Muscle of leg (tissue), 3 donors: ENCODE measurements at regions not wholly inside any gene's neighbourhood (a gene's known extent, or its start where the extent isn't known, plus 50 kb on each side); places are given as distances from the start of the nearest gene placed in this dataset.
A peak's percentile ranks its signal among the peaks of the same experiment; 100 is the strongest.

Source experiments
- DNase-seq: peaks from one replicate; pipeline ENCODE4 v3.0.0; 2013
- H3K27ac ChIP-seq: one replicate; pipeline ENCODE4 v1.5.1; 2013; ENCODE audit warnings: mild to moderate bottlenecking, low read length, control low read depth
- H3K27me3 ChIP-seq: one replicate; pipeline ENCODE4 v1.6.1; 2013; ENCODE audit warnings: low read length; ENCODE audit not compliant: control insufficient read depth, insufficient read depth
- H3K36me3 ChIP-seq: one replicate; pipeline ENCODE4 v1.6.1; 2013; ENCODE audit warnings: low read length; ENCODE audit not compliant: control insufficient read depth, insufficient read depth
- H3K4me1 ChIP-seq: one replicate; pipeline ENCODE4 v1.6.1; 2013; ENCODE audit warnings: low read length; ENCODE audit not compliant: control insufficient read depth, insufficient read depth
- H3K4me3 ChIP-seq: one replicate; pipeline ENCODE4 v1.5.1; 2013; ENCODE audit warnings: low read length, control low read depth
- H3K9me3 ChIP-seq: replicated peaks from 2 replicates; pipeline ENCODE4 v1.6.1; 2013; ENCODE audit warnings: low read depth, low read length; ENCODE audit not compliant: control insufficient read depth
- WGBS: methylation state at CpG from one replicate; pipeline ENCODE4 v1.1.5; 2013; ENCODE audit warnings: missing lambda C conversion rate; ENCODE audit not compliant: insufficient coverage; 5-methylcytosine and 5-hydroxymethylcytosine counted together

- Histone ChIP-seq H3K36me3 (no peaks in the 10 kb centered on the region), H3K9me3 (no peaks in the 10 kb centered on the region), H3K27ac (no peak overlapping the region), H3K4me1 (no peaks in the 10 kb centered on the region), H3K27me3 (no peaks in the 10 kb centered on the region), H3K4me3 (no peak overlapping the region)
- no CpG with 5 or more reads among the region's 2 CpGs for WGBS
- no peak for DNase-seq
Measured at GRCh38 chr16:75971334-75971733, 245.0 kb upstream of the CPHXL start.

DNA sequence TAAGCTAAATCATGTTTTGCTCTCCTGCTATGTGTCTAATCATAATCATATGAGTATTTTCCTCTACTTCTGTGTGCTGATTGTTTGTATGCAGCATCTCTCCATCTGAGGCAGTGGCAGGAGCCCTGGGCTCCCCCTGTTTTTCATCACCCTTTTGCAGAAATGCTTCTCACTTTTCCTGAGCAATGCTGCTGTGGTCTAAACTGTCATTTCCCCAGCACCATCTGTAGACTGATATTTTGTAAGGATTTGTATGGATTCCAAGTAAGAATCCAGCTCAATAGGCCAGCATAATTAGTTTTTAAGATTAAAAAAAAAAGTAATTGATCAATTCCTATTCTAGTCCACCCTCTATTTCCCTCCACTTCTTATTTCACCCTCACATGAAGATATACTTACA is 257.0 kb upstream of the CPHXL start:
- no peak overlapping the region for H3K27ac ChIP-seq
- DNase-seq, result no peak
- H3K9me3 ChIP-seq, result no peaks in the 10 kb centered on the region
- H3K4me3 ChIP-seq, result no peak overlapping the region
- H3K4me1 ChIP-seq, result no peaks in the 10 kb centered on the region
- H3K27me3 ChIP-seq, result no peaks in the 10 kb centered on the region
- H3K36me3 ChIP-seq, result no peaks in the 10 kb centered on the region

DNA sequence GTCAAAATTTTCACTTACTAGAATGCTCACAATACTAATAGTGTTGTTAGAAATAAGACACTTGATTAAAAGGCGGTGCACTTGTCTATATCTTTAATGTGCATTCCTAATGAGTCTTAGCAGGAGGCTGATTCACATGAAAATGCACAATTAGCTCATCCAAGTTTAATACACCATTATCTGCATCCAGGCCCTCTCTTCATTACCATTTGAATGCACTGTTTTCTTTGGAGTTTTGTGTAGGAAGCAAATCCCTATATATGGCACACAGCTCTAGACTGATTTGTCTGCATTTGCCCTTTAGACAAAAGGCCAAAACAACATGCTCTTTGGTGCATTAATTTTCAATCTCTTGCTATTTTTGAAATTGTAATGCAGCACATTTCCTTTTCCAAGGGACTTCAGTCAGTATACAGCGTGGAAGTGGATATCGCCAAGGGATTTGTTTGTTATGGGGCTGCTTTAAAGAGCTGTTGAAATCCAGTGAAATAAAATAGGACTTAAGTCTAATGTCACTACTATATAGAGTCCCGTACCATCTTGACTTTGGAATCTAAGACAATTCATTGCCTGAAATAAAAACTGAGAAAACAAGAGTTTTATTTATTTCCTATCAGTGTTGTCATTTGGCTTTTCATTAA is 257.6 kb upstream of the CPHXL start:
- Histone ChIP-seq H3K27me3 (no peaks in the 10 kb centered on the region), H3K4me1 (no peaks in the 10 kb centered on the region), H3K4me3 (no peak overlapping the region), H3K27ac (no peak overlapping the region), H3K36me3 (no peaks in the 10 kb centered on the region), H3K9me3 (no peaks in the 10 kb centered on the region)
- WGBS, result no CpG with 5 or more reads among the region's 4 CpGs
- DNase-seq, result peak; percentile 3

DNA sequence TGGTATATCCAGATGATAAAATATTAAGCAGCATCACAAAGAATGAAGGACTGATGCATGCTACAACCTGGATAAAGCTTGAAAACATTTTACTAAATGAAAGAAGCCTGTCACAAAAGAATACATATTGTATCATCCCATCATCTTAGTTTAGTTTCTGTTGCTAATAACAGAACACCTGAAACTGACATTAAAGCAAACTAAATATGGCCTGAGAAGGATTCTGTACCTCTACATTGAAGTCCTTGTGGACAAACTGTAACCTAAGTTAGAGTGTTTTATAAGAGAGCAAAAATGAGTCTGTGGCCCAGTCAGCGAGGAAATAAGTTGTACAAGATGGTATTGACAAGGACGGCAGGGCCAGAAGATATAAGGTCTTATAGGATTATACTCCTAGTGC is 261.0 kb upstream of the CPHXL start:
- Histone ChIP-seq H3K36me3 (no peaks in the 10 kb centered on the region), H3K27me3 (no peaks in the 10 kb centered on the region), H3K9me3 (no peaks in the 10 kb centered on the region), H3K4me1 (no peaks in the 10 kb centered on the region), H3K4me3 (no peak overlapping the region), H3K27ac (no peak overlapping the region)
- no peak for DNase-seq
- WGBS, result 92% methylated on average over 2 of the region's 2 CpGs

DNA sequence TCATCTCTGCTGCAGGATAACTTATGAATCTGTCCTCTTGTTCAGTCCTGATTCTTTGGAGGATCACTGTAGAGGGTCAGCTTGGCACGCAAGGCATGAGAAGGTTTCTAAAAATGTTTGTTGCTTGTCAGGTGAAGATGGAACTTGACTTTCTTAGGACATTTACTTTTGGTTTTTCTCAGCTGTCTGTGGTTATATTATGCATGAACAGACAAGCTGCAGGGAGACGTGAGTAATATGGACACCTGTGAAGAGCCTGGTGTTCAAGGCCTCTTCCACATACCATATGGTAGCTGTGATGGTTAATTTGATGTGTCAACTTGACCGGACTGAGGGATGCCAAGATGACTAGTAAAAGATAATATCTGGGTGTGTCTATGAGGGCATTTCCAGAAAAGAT is 270.2 kb upstream of the CPHXL start:
- 89% methylated on average over 1 of the region's 3 CpGs for WGBS
- H3K9me3 ChIP-seq, result no peaks in the 10 kb centered on the region

DNA sequence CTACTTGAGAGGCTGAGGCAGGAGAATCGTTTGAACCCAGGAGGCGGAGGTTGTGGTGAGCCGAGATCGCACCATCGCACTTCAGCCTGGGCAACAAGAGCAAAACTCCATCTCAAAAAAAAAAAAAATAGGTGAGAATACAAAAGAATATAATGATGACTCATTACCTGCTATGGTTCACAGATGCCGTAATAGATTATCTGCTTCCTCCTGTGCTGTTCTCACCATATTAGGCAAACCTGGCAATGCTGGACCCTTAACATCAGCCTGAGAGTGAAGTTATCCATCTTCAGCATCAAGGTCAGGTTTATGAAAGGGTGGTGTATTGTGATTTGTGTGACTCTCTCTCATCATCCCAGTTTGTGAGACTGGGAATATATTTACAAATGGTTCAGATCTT is 271.3 kb upstream of the CPHXL start:
- Histone ChIP-seq H3K36me3 (no peaks in the 10 kb centered on the region), H3K27me3 (no peaks in the 10 kb centered on the region), H3K27ac (no peak overlapping the region), H3K4me1 (no peaks in the 10 kb centered on the region), H3K9me3 (no peaks in the 10 kb centered on the region), H3K4me3 (no peak overlapping the region)
- no CpG with 5 or more reads among the region's 6 CpGs for WGBS
- no peak for DNase-seq

More for the DNA sequence above, 270.2 kb upstream of the CPHXL start:
- Histone ChIP-seq H3K27me3 (no peaks in the 10 kb centered on the region), H3K36me3 (no peaks in the 10 kb centered on the region), H3K4me1 (no peaks in the 10 kb centered on the region), H3K27ac (no peak overlapping the region), H3K4me3 (no peak overlapping the region)
- DNase-seq, result no peak

GRCh38 chr16:76007645-76008044 is 269.6 kb upstream of the CNTNAP4 start:
- Histone ChIP-seq H3K27me3 (no peaks in the 10 kb centered on the region), H3K27ac (no peak overlapping the region), H3K4me1 (no peaks in the 10 kb centered on the region), H3K36me3 (no peaks in the 10 kb centered on the region), H3K9me3 (no peaks in the 10 kb centered on the region), H3K4me3 (no peak overlapping the region)
- no peak for DNase-seq
- WGBS, result 100% methylated on average over 1 of the region's 1 CpG

DNA sequence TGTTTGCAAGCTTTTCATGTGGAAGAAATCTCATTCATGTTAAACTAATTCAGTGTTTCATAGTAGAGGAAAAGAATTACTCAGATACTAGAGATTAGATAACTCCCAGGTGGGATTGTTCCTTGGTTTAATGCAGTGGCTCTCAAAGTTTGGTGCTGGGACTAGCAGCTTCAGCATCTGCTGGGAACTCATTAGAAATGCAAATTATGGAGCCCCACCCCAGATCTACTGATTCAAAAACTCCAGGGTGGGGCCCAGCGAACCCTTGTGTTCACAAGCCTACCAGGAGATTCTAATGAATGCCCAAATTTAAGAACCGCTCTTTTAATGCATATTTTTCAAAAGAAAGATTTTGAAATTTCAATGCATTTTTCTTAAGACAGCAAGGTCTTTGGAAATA is 253.4 kb upstream of the CNTNAP4 start:
- H3K4me3 ChIP-seq, result no peak overlapping the region
- WGBS, result no CpG with 5 or more reads among the region's 2 CpGs
- H3K9me3 ChIP-seq, result peaks cover 2% of the 10 kb centered on the region
- no peaks in the 10 kb centered on the region for H3K4me1 ChIP-seq
- H3K27me3 ChIP-seq, result no peaks in the 10 kb centered on the region
- no peak overlapping the region for H3K27ac ChIP-seq
- H3K36me3 ChIP-seq, result no peaks in the 10 kb centered on the region
- no peak for DNase-seq

- H3K27me3 ChIP-seq, result no peaks in the 10 kb centered on the region
- no peaks in the 10 kb centered on the region for H3K36me3 ChIP-seq
- H3K4me1 ChIP-seq, result no peaks in the 10 kb centered on the region
- no peak for DNase-seq
- peaks cover 15% of the 10 kb centered on the region for H3K9me3 ChIP-seq
- H3K4me3 ChIP-seq, result no peak overlapping the region
- no CpG with 5 or more reads among the region's 2 CpGs for WGBS
- H3K27ac ChIP-seq, result no peak overlapping the region
Measured at GRCh38 chr16:76035689-76036088, 241.5 kb upstream of the CNTNAP4 start.

- Histone ChIP-seq H3K27ac (no peak overlapping the region), H3K4me3 (no peak overlapping the region), H3K9me3 (peaks cover 13% of the 10 kb centered on the region), H3K4me1 (no peaks in the 10 kb centered on the region), H3K27me3 (no peaks in the 10 kb centered on the region), H3K36me3 (no peaks in the 10 kb centered on the region)
- no CpG with 5 or more reads among the region's 1 CpG for WGBS
- no peak for DNase-seq
Measured at GRCh38 chr16:76038097-76038496, 239.1 kb upstream of the CNTNAP4 start.

GRCh38 chr16:76052725-76053124 is 224.5 kb upstream of the CNTNAP4 start:
- Histone ChIP-seq H3K27ac (no peak overlapping the region), H3K4me1 (no peaks in the 10 kb centered on the region), H3K4me3 (no peak overlapping the region), H3K27me3 (no peaks in the 10 kb centered on the region), H3K9me3 (peaks cover 7% of the 10 kb centered on the region), H3K36me3 (no peaks in the 10 kb centered on the region)
- no peak for DNase-seq
- WGBS, result no CpG with 5 or more reads among the region's 2 CpGs
